Sigmoid colon (tissue), 6 donors: ENCODE measurements at regions not wholly inside any gene's neighbourhood (a gene's known extent, or its start where the extent isn't known, plus 50 kb on each side); places are given as distances from the start of the nearest gene placed in this dataset.
"Not testable (repeated sequence)": the region's sequence is repeated elsewhere in the genome, so short reads cannot be mapped to it uniquely, and the experiment has no call there.

Experiments
- DNase-seq: peaks from one replicate; pipeline ENCODE4 v3.0.0-alpha.2; 2019
- H3K27ac ChIP-seq, 4 donors: fragments of 200-600 bp; sonication (generic); one replicate each; pipeline ENCODE4 v1.5.1; 2016 to 2019; ENCODE audit warnings: mild to moderate bottlenecking in 1 of 4
- H3K27me3 ChIP-seq, 3 donors: fragments of 200-600 bp; sonication (generic); one replicate each; pipeline ENCODE4 v1.5.1; 2019; ENCODE audit warnings: mild to moderate bottlenecking in 1 of 3
- H3K36me3 ChIP-seq, 4 donors: fragments of 200-600 bp; sonication (generic); one replicate each; pipeline ENCODE4 v1.5.1; 2016 to 2019
- H3K4me1 ChIP-seq, 4 donors: fragments of 200-600 bp; sonication (generic); one replicate each; pipeline ENCODE4 v1.5.1; 2017 to 2019
- H3K4me3 ChIP-seq, 4 donors: fragments of 200-600 bp; sonication (generic); one replicate each; pipeline ENCODE4 v1.5.1; 2017 to 2019; ENCODE audit warnings: mild to moderate bottlenecking in 2 of 4, moderate library complexity in 1 of 4
- H3K9me3 ChIP-seq, 4 donors: fragments of 200-600 bp in 3 of 4; sonication (generic) in 3 of 4; one replicate each; pipeline versions ENCODE4 v1.5.1 to v1.6.1; 2013 to 2019
- CTCF ChIP-seq, 4 experiments: fragments of 450-650 bp in 3 of 4; fragments of 200-600 bp in 1 of 4; IDR thresholded peaks; one replicate each; pipeline ENCODE4 v1.5.1; 2016 to 2019; ENCODE audit warnings: antibody characterized with exemption in 4 of 4, mild to moderate bottlenecking in 3 of 4, moderate library complexity in 2 of 4
- EP300 ChIP-seq, 4 donors: sonication (generic); formaldehyde crosslinking; IDR thresholded peaks; one replicate each; pipeline ENCODE4 v1.6.1; 2017; ENCODE audit warnings: antibody characterized with exemption in 4 of 4
- POLR2A ChIP-seq, 2 donors: fragments of 450-650 bp; IDR thresholded peaks; one replicate each; pipeline ENCODE4 v1.6.1; 2016; ENCODE audit warnings: antibody characterized with exemption in 2 of 2, mild to moderate bottlenecking in 2 of 2, moderate library complexity in 2 of 2
- POLR2AphosphoS5 ChIP-seq, 4 donors: sonication (generic); formaldehyde crosslinking; IDR thresholded peaks; one replicate each; pipeline ENCODE4 v1.6.1; 2017; ENCODE audit warnings: antibody characterized with exemption in 4 of 4
- WGBS, 2 donors: extraction: QIAGEN DNeasy Blood & Tissue Kit; methylation state at CpG; one replicate each; pipeline ENCODE4 v1.1.7; 2013; 5-methylcytosine and 5-hydroxymethylcytosine counted together
- intact Hi-C: fragments of 100-400 bp; cut with DNase I; formaldehyde crosslinking; loops from one replicate; pipeline ENCODE4 v1.15.1; 2023
- donor health status: healthy with polysubstance abuse.
- donor health status: healthy.

- WGBS, 2 donors: 64 to 68% methylated on average over 3 of the region's 3 CpGs
- H3K4me3 ChIP-seq: no peak overlapping the region
- no peaks in the 10 kb centered on the region for H3K36me3 ChIP-seq
- DNase-seq: no peak
- H3K4me1 ChIP-seq: no peaks in the 10 kb centered on the region
- TF ChIP-seq POLR2A (IDR thresholded peaks at IDR 0.05) (no peak), POLR2AphosphoS5 (IDR thresholded peaks at IDR 0.05) (no peak), EP300 (IDR thresholded peaks at IDR 0.05) (no peak), CTCF (IDR thresholded peaks at IDR 0.05) (no peak)
- no peak overlapping the region for H3K27ac ChIP-seq
- H3K27me3 ChIP-seq: no peaks in the 10 kb centered on the region
- intact Hi-C loops: no loop called here
- H3K9me3 ChIP-seq: no peaks in the 10 kb centered on the region
Measured at GRCh38 chrX:112211459-112211858, 128.9 kb upstream of the TRPC5 start.

DNA sequence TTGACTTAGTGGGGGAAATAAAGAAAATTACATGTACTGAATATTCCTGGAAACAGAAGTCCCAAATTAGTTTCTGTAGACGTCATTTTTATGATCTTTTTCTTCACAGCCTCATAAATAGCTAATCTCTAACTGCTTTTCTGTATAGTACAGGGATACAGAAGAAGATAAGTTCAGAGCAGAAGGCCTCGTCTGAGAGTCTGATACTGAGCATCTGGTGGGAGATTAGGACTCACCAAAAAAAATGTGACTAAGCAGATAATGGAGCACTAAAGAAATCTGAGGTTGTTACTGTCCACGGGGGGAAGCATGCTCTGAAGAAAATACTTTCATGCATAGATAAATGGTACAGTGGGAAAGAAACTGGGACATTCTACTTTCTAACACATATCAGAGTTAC, 115.3 kb upstream of the TRPC5 start:
- H3K27ac ChIP-seq: no peak overlapping the region
- intact Hi-C loops: no loop called here
- H3K4me3 ChIP-seq: no peak overlapping the region
- no peaks in the 10 kb centered on the region for H3K4me1 ChIP-seq
- DNase-seq: no peak
- H3K36me3 ChIP-seq: no peaks in the 10 kb centered on the region
- no peak for TF ChIP-seq EP300 (IDR thresholded peaks at IDR 0.05)
- no peak for TF ChIP-seq POLR2AphosphoS5 (IDR thresholded peaks at IDR 0.05)
- no peak for TF ChIP-seq CTCF (IDR thresholded peaks at IDR 0.05)
- no peak for TF ChIP-seq POLR2A (IDR thresholded peaks at IDR 0.05)
- 51 to 69% methylated on average over 3 of the region's 3 CpGs for WGBS, 2 donors
- no peaks in the 10 kb centered on the region for H3K9me3 ChIP-seq
- peaks cover 0 to 2% (median 0%) of the 10 kb centered on the region in 3 donors for H3K27me3 ChIP-seq

DNA sequence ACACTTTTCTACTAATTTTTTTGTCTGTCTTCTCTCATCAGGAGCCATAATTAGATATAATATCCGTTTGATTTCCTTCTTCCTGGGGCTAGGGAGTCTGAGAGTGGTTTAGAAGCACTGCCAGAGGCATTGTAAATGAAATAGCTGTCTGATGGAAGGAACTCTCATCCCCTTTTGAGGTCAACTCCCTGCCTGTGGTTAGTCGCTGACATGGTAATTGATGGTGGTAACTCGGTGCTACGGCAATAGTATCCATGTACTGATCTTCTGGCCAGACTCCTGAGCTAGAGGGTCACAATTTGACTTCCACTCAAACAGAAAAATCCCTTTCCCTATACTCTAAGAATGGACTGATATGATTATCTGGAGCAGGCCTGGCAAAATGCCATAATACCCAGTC, 108.1 kb upstream of the TRPC5 start:
- WGBS, 2 donors: 48 to 73% methylated on average over 4 of the region's 4 CpGs
- TF ChIP-seq POLR2AphosphoS5 (IDR thresholded peaks at IDR 0.05): no peak
- TF ChIP-seq POLR2A (IDR thresholded peaks at IDR 0.05): no peak
- TF ChIP-seq CTCF (IDR thresholded peaks at IDR 0.05): no peak
- no peak for TF ChIP-seq EP300 (IDR thresholded peaks at IDR 0.05)
- no peak for DNase-seq
- Histone ChIP-seq H3K4me3 (no peak overlapping the region), H3K27me3 (no peaks in the 10 kb centered on the region), H3K36me3 (no peaks in the 10 kb centered on the region), H3K9me3 (no peaks in the 10 kb centered on the region), H3K27ac (no peak overlapping the region), H3K4me1 (no peaks in the 10 kb centered on the region)
- intact Hi-C loops: no loop called here

DNA sequence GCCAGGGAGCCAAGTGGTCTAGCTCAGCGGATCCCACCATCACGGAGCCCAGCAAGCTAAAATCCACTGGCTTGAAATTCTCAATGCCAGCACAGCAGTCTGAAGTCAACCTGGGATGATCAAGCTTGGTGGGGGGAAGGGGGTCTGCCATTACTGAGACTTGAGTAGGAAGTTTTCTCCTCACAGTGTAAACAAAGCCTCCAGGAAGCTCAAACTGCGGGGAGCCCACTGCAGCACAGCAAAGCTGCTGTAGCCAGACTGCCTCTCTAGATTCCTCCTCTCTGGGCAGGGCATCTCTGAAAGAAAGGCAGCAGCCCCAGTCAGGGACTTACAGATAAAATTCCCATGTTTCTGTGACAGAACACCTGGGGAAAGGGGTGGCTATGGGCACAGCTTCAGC, 98.8 kb upstream of the TRPC5 start:
- DNase-seq, H3K27ac ChIP-seq, H3K4me1 ChIP-seq, H3K36me3 ChIP-seq, H3K9me3 ChIP-seq, H3K27me3 ChIP-seq, intact Hi-C loops, H3K4me3 ChIP-seq: not testable (repeated sequence)
- WGBS, 2 donors: 72 to 76% methylated on average over 3 of the region's 3 CpGs

DNA sequence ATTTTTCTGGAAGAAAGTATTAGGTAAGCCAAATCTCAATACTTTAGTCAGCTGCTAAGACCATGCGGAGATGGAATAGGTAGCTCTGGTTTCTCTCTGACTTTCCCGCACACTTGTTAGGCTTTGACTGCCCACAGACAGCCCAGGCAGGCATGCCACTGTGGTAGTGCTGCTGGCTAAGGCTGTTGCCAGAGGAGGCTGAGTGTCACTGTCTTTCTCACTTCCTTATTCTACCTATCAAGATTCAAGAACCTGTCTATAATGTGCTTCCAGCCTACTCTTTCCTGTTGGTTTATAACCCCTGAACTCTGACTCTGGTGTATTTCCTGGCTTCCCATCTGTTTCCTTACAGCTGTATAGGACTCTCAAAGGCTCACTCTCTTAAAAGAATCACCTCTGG, 81.8 kb upstream of the TRPC5 start:
- Histone ChIP-seq H3K4me1 (no peaks in the 10 kb centered on the region), H3K4me3 (no peak overlapping the region), H3K9me3 (no peaks in the 10 kb centered on the region), H3K36me3 (no peaks in the 10 kb centered on the region), H3K27me3 (no peaks in the 10 kb centered on the region), H3K27ac (no peak overlapping the region)
- 90 to 96% methylated on average over 2 of the region's 2 CpGs for WGBS, 2 donors
- TF ChIP-seq EP300 (IDR thresholded peaks at IDR 0.05) (no peak), POLR2A (IDR thresholded peaks at IDR 0.05) (no peak), CTCF (IDR thresholded peaks at IDR 0.05) (no peak), POLR2AphosphoS5 (IDR thresholded peaks at IDR 0.05) (no peak)
- intact Hi-C loops: no loop called here
- DNase-seq: no peak
